ENCODE measurements at regions not wholly inside any gene's neighbourhood (a gene's known extent, or its start where the extent isn't known, plus 50 kb on each side); places are given as distances from the start of the nearest gene placed in this dataset.

DNA sequence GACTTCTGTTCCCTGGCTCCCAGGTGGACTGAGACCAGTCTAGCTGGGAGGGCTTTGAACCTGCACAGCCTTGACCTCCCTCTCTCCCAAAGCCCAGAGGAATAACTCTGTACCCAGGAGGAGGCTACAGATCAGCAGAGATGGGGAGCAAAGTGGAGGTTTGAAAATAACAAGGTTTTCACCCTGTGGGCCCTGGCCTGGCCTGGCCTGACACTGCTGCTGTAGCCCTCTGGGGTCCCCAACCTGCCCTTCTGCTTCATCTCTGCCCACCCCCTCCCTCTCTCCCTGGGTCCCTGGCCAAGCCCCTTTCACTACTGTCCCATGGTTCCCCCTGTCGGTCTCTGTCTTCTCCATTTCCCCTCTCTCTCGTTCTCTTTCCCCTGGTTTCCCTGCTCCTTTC, 225.2 kb downstream of the BUD13 start:
- TF ChIP-seq, protein P1, sequence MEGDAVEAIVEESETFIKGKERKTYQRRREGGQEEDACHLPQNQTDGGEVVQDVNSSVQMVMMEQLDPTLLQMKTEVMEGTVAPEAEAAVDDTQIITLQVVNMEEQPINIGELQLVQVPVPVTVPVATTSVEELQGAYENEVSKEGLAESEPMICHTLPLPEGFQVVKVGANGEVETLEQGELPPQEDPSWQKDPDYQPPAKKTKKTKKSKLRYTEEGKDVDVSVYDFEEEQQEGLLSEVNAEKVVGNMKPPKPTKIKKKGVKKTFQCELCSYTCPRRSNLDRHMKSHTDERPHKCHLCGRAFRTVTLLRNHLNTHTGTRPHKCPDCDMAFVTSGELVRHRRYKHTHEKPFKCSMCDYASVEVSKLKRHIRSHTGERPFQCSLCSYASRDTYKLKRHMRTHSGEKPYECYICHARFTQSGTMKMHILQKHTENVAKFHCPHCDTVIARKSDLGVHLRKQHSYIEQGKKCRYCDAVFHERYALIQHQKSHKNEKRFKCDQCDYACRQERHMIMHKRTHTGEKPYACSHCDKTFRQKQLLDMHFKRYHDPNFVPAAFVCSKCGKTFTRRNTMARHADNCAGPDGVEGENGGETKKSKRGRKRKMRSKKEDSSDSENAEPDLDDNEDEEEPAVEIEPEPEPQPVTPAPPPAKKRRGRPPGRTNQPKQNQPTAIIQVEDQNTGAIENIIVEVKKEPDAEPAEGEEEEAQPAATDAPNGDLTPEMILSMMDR (IDR thresholded peaks at IDR 0.05; ENCODE audit: low read depth, low read length), result no peak
- TF ChIP-seq EZH2phosphoT487 (IDR thresholded peaks at IDR 0.05; ENCODE audit: low read depth), result no peak

Data from OCI-LY3 (cell line).